HG03196 (cell line): ENCODE measurements at regions not wholly inside any gene's neighbourhood (a gene's known extent, or its start where the extent isn't known, plus 50 kb on each side); places are given as distances from the start of the nearest gene placed in this dataset.

Source experiments
- ATAC-seq: cut with Tn5 transposase; IDR thresholded peaks from one replicate; pipeline ENCODE4 v1.9.1; 2021; ENCODE audit not compliant: unreplicated experiment

- no peak for ATAC-seq
Measured at GRCh38 chr16:85162478-85163277, 50.4 kb upstream of the CIBAR2 start.

- no peak for ATAC-seq
Measured at GRCh38 chr16:85163278-85164112, 51.2 kb upstream of the CIBAR2 start.

- no peak for ATAC-seq
Measured at GRCh38 chr16:85164431-85164830, 52.2 kb upstream of the CIBAR2 start.

GRCh38 chr16:85164838-85165516, 52.7 kb upstream of the CIBAR2 start:
- ATAC-seq, result no peak

- no peak for ATAC-seq
Measured at GRCh38 chr16:85165781-85166180, 53.5 kb upstream of the CIBAR2 start.

- no peak for ATAC-seq
Measured at GRCh38 chr16:85166281-85166680, 54.0 kb upstream of the CIBAR2 start.

GRCh38 chr16:85166699-85167588, 54.7 kb upstream of the CIBAR2 start:
- no peak for ATAC-seq

GRCh38 chr16:85167589-85168537, 55.6 kb upstream of the CIBAR2 start:
- ATAC-seq, result no peak

- ATAC-seq, result no peak
Measured at GRCh38 chr16:85168732-85169256, 56.5 kb upstream of the CIBAR2 start.

- no peak for ATAC-seq
Measured at GRCh38 chr16:85169333-85170065, 57.2 kb upstream of the CIBAR2 start.

- no peak for ATAC-seq
Measured at GRCh38 chr16:85170066-85170491, 57.8 kb upstream of the CIBAR2 start.

GRCh38 chr16:85170590-85171003, 58.3 kb upstream of the CIBAR2 start:
- ATAC-seq, result no peak

- no peak for ATAC-seq
Measured at GRCh38 chr16:85171004-85171758, 58.9 kb upstream of the CIBAR2 start.

GRCh38 chr16:85171759-85172454, 59.6 kb upstream of the CIBAR2 start:
- ATAC-seq, result no peak

GRCh38 chr16:85172455-85173145, 60.3 kb upstream of the CIBAR2 start:
- no peak for ATAC-seq

GRCh38 chr16:85173146-85173980, 61.1 kb upstream of the CIBAR2 start:
- ATAC-seq, result no peak
